SHP77 treated with DMSO at 0.1 percent for 48 hours (cell line): ENCODE measurements at regions not wholly inside any gene's neighbourhood (a gene's known extent, or its start where the extent isn't known, plus 50 kb on each side); places are given as distances from the start of the nearest gene placed in this dataset.

Source experiments
- DNase-seq: peaks from one replicate; lab custom pipeline; 2025; lab: John Stamatoyannopoulos, UW

- no peak for DNase-seq
These were observed 519.1 kb downstream of the IQCM start for GRCh38 chr4:149296503-149296902.

- no peak for DNase-seq
These were observed 519.6 kb downstream of the IQCM start for GRCh38 chr4:149296084-149296483.

- DNase-seq, result no peak
These were observed 521.0 kb downstream of the IQCM start for GRCh38 chr4:149294601-149295000.

GRCh38 chr4:149293046-149293649 lies 522.5 kb downstream of the IQCM start:
- no peak for DNase-seq

GRCh38 chr4:149292425-149293007 lies 523.1 kb downstream of the IQCM start:
- DNase-seq, result no peak

GRCh38 chr4:149291463-149291862 lies 524.2 kb downstream of the IQCM start:
- DNase-seq, result no peak

GRCh38 chr4:149280806-149281205 lies 534.8 kb downstream of the IQCM start:
- DNase-seq, result no peak

GRCh38 chr4:149279776-149280175 lies 535.9 kb downstream of the IQCM start:
- DNase-seq, result no peak

GRCh38 chr4:149279331-149279730 lies 536.3 kb downstream of the IQCM start:
- no peak for DNase-seq

GRCh38 chr4:149277705-149278104 lies 537.9 kb downstream of the IQCM start:
- no peak for DNase-seq

GRCh38 chr4:149269835-149270234 lies 545.8 kb downstream of the IQCM start:
- DNase-seq, result no peak

GRCh38 chr4:149266301-149266700 lies 549.3 kb downstream of the IQCM start:
- DNase-seq, result no peak

- DNase-seq, result no peak
These were observed 550.0 kb downstream of the IQCM start for GRCh38 chr4:149265645-149266044.

- DNase-seq, result peak; percentile 29
These were observed 551.4 kb downstream of the IQCM start for GRCh38 chr4:149264093-149264733.

GRCh38 chr4:149248191-149248764 lies 567.4 kb downstream of the IQCM start:
- DNase-seq, result no peak

GRCh38 chr4:149247164-149247563 lies 568.5 kb downstream of the IQCM start:
- no peak for DNase-seq

- no peak for DNase-seq
These were observed 570.3 kb downstream of the IQCM start for GRCh38 chr4:149245333-149245732.

GRCh38 chr4:149238097-149238496 lies 577.5 kb downstream of the IQCM start:
- DNase-seq, result no peak

GRCh38 chr4:149234798-149235197 lies 580.8 kb downstream of the IQCM start:
- DNase-seq, result no peak

- no peak for DNase-seq
These were observed 592.0 kb downstream of the IQCM start for GRCh38 chr4:149223659-149224058.

GRCh38 chr4:149218672-149219071 lies 597.0 kb downstream of the IQCM start:
- DNase-seq, result no peak

- no peak for DNase-seq
These were observed 601.3 kb downstream of the IQCM start for GRCh38 chr4:149214301-149214700.

- DNase-seq, result no peak
These were observed 603.8 kb downstream of the IQCM start for GRCh38 chr4:149211876-149212275.
